Lower lobe of right lung (tissue), 2 donors: ENCODE measurements at regions not wholly inside any gene's neighbourhood (a gene's known extent, or its start where the extent isn't known, plus 50 kb on each side); places are given as distances from the start of the nearest gene placed in this dataset.

Experiments used
- ATAC-seq, 2 donors: fragments of 200-7000 bp; cut with Tn5 transposase; one replicate each; pipeline ENCODE4 v1.9.1; 2020 to 2022; ENCODE audit warnings: mild to moderate bottlenecking in 2 of 2, moderate library complexity in 2 of 2
- DNase-seq: peaks from one replicate; pipeline ENCODE4 v3.0.0-alpha.2; 2020
- H3K27ac ChIP-seq: fragments of 200-600 bp; one replicate; pipeline ENCODE4 v1.8.0; 2022
- H3K27me3 ChIP-seq: fragments of 200-600 bp; one replicate; pipeline ENCODE4 v1.8.0; 2022; ENCODE audit warnings: low read depth
- H3K36me3 ChIP-seq: fragments of 200-600 bp; one replicate; pipeline ENCODE4 v1.8.0; 2022; ENCODE audit warnings: mild to moderate bottlenecking
- H3K4me1 ChIP-seq: fragments of 200-600 bp; one replicate; pipeline ENCODE4 v1.8.0; 2022
- H3K4me3 ChIP-seq: fragments of 200-600 bp; one replicate; pipeline ENCODE4 v1.8.0; 2022; ENCODE audit warnings: mild to moderate bottlenecking
- H3K9me3 ChIP-seq: fragments of 200-600 bp; one replicate; pipeline ENCODE4 v1.8.0; 2022
- CTCF ChIP-seq: fragments of 200-600 bp; IDR thresholded peaks from one replicate; pipeline ENCODE4 v1.8.0; 2022; ENCODE audit warnings: antibody characterized with exemption, mild to moderate bottlenecking
- intact Hi-C: fragments of 100-400 bp; cut with DNase I; formaldehyde crosslinking; loops from one replicate; pipeline ENCODE4 v1.11.0; 2022
- donor health status: DM: no; HTN: yes; CAD: no; lungs with severe emphysema.

DNA sequence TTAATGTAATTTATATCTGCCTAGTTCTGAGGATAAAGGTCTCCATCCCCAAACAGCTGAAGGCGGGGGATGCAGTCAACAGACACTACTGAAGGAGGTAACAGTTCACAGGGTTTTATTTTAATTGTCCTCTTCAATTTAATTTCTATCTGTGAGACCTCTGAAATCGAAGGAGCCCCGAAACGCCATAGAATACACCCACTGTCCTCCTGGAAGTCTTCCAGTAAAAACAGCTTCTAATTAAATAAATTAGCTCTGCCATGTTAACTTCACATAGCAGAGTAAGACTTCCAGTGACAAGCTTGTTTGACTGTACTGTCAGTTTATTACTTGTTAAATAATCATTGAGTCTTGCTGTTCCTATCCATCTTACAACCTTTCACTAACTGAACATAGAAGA, 193.5 kb downstream of the SEC61B start:
- H3K9me3 ChIP-seq = no peaks in the 10 kb centered on the region
- no peak for DNase-seq

GRCh38 chr9:99416007-99416406, 193.9 kb downstream of the SEC61B start:
- no peak for DNase-seq
- H3K27ac ChIP-seq = no peak overlapping the region
- H3K9me3 ChIP-seq = no peaks in the 10 kb centered on the region
- no peak for ATAC-seq
- no peaks in the 10 kb centered on the region for H3K36me3 ChIP-seq
- no peaks in the 10 kb centered on the region for H3K4me1 ChIP-seq
- no peak overlapping the region for H3K4me3 ChIP-seq
- intact Hi-C loops = no loop called here
- H3K27me3 ChIP-seq = no peaks in the 10 kb centered on the region
- no peak for TF ChIP-seq CTCF

More for the DNA sequence above, 193.5 kb downstream of the SEC61B start:
- no peak for TF ChIP-seq CTCF
- Histone ChIP-seq H3K4me1 (no peaks in the 10 kb centered on the region), H3K27ac (no peak overlapping the region), H3K4me3 (no peak overlapping the region), H3K27me3 (no peaks in the 10 kb centered on the region), H3K36me3 (no peaks in the 10 kb centered on the region)
- intact Hi-C loops = no loop called here
- ATAC-seq = no peak

GRCh38 chr9:99419070-99419469, 197.0 kb downstream of the SEC61B start:
- DNase-seq (no peak), ATAC-seq (no peak)
- Histone ChIP-seq H3K4me3 (no peak overlapping the region), H3K9me3 (no peaks in the 10 kb centered on the region), H3K27me3 (no peaks in the 10 kb centered on the region), H3K36me3 (no peaks in the 10 kb centered on the region), H3K4me1 (no peaks in the 10 kb centered on the region), H3K27ac (no peak overlapping the region)
- intact Hi-C loops = no loop called here
- TF ChIP-seq CTCF = no peak

GRCh38 chr9:99421369-99421768, 199.3 kb downstream of the SEC61B start:
- ATAC-seq (no peak), DNase-seq (no peak)
- H3K36me3 ChIP-seq = no peaks in the 10 kb centered on the region
- no peaks in the 10 kb centered on the region for H3K4me1 ChIP-seq
- no peak for TF ChIP-seq CTCF
- no peaks in the 10 kb centered on the region for H3K27me3 ChIP-seq
- no peak overlapping the region for H3K4me3 ChIP-seq
- intact Hi-C loops = no loop called here
- H3K9me3 ChIP-seq = no peaks in the 10 kb centered on the region
- H3K27ac ChIP-seq = no peak overlapping the region

DNA sequence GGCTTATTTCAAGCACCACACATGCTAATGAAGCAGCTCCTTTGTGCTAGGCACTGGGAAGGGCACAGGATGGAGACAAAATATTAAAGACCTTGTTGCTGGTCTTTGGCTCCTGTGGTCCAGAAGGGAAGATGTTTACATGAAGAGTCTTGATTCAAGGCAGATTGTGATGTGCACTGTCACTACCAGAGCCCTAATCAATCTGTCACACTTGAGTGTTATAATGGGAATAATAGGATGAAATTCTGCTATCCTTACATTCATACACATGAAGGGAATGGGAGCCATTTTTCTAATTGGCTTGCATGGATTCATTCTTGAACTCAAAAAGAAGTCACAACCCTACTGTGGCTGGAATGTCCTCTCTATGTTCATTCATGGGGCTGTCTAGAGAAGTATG, 203.0 kb downstream of the SEC61B start:
- intact Hi-C loops = no loop called here
- no peak for TF ChIP-seq CTCF
- no peak for ATAC-seq

More for the DNA sequence above, 203.0 kb downstream of the SEC61B start:
- Histone ChIP-seq H3K4me1 (no peaks in the 10 kb centered on the region), H3K36me3 (no peaks in the 10 kb centered on the region), H3K4me3 (no peak overlapping the region), H3K27me3 (no peaks in the 10 kb centered on the region), H3K27ac (no peak overlapping the region), H3K9me3 (no peaks in the 10 kb centered on the region)
- DNase-seq = no peak
